ENCODE measurements at regions not wholly inside any gene's neighbourhood (a gene's known extent, or its start where the extent isn't known, plus 50 kb on each side); places are given as distances from the start of the nearest gene placed in this dataset.

DNA sequence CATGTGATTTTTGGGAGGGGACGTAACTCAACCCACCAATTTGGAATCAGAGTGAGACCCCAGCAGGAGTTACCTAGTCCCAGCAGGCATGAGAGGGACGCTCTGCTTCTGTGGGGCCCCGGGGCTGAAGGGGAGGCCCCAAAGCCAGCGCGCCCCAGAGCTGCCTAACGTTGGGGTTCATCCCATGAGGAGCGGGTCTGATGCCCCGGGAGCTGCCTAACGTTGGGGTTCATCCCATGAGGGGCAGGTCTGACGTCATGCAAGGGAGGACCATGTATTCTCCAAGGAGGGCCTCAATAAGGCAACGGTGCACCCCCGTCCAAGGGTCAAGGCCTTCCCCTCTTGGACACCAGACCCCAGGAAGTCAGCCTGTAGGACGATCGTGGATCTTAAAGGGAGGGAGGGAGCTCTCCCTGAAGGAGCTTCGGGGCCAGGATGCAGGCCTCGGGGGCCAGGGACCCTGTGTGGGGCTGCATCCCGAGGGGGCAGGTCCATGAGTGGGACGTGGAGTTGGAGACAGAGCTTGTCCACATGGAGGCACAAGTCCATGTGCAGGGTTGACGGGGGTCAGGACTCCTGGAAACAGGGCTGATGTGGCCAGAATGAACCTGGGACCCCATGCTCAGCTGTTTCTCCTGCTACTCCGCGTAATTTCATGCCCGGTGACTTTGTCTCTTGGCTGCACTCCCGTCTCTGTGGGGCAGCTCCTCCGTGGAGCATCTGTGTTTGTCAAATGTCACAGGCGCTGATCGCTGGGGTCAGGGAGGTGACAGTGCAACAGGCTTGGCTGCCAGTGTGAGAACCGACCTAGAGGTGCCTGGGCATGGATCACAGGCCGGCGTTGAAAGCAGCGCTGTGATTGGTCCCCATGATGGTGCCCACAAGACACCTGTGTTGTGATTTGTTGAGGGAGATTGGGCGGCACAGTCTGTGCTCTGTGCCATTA, 1029.1 kb downstream of the BRD1 start:
- Histone ChIP-seq H3K4me1 (ENCODE audit: insufficient read depth) (no peaks in the 10 kb centered on the region), H3K27me3 (no peaks in the 10 kb centered on the region), H3K9me3 (no peaks in the 10 kb centered on the region), H3K4me3 (no peak overlapping the region), H3K36me3 (no peaks in the 10 kb centered on the region), H3K27ac (no peak overlapping the region)
- 82 to 89% (median 86%) methylated on average over 31 of the region's 31 CpGs for WGBS, 3 donors
- no peak for TF ChIP-seq EP300 (IDR thresholded peaks at IDR 0.05)
- TF ChIP-seq POLR2A (IDR thresholded peaks at IDR 0.05): no peak
- TF ChIP-seq, protein P1, sequence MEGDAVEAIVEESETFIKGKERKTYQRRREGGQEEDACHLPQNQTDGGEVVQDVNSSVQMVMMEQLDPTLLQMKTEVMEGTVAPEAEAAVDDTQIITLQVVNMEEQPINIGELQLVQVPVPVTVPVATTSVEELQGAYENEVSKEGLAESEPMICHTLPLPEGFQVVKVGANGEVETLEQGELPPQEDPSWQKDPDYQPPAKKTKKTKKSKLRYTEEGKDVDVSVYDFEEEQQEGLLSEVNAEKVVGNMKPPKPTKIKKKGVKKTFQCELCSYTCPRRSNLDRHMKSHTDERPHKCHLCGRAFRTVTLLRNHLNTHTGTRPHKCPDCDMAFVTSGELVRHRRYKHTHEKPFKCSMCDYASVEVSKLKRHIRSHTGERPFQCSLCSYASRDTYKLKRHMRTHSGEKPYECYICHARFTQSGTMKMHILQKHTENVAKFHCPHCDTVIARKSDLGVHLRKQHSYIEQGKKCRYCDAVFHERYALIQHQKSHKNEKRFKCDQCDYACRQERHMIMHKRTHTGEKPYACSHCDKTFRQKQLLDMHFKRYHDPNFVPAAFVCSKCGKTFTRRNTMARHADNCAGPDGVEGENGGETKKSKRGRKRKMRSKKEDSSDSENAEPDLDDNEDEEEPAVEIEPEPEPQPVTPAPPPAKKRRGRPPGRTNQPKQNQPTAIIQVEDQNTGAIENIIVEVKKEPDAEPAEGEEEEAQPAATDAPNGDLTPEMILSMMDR (IDR thresholded peaks at IDR 0.05): no peak
- DNase-seq: no peak
- intact Hi-C loops (cut with DNase I): no loop called here

DNA sequence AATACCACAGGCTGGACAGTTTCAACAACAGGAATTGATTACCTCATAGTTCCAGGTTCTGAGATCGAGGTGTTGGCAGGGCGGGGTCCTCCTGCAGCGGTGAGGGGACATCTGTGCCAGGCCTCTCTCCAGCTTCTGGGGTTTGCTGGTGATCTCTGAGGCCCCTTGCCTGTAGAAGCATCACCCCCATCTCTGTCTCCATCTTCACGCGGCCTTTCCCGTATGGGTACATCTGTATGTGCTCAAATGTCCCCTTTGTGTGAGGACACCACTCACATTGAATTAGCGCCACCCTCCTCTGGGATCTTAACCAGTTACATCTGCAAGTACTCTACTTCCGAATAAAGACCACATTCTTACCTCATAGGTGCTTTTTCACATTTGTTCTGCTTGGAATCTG, 1029.9 kb downstream of the BRD1 start:
- Histone ChIP-seq H3K4me1 (ENCODE audit: insufficient read depth) (no peaks in the 10 kb centered on the region), H3K27me3 (no peaks in the 10 kb centered on the region), H3K27ac (no peak overlapping the region), H3K4me3 (no peak overlapping the region), H3K9me3 (no peaks in the 10 kb centered on the region), H3K36me3 (no peaks in the 10 kb centered on the region)
- no peak for DNase-seq
- 92 to 96% (median 94%) methylated on average over 8 of the region's 8 CpGs for WGBS, 3 donors
- intact Hi-C loops (cut with DNase I): no loop called here
- TF ChIP-seq, protein P1 (IDR thresholded peaks at IDR 0.05): no peak
- TF ChIP-seq EP300 (IDR thresholded peaks at IDR 0.05) (no peak), POLR2A (IDR thresholded peaks at IDR 0.05) (no peak)

DNA sequence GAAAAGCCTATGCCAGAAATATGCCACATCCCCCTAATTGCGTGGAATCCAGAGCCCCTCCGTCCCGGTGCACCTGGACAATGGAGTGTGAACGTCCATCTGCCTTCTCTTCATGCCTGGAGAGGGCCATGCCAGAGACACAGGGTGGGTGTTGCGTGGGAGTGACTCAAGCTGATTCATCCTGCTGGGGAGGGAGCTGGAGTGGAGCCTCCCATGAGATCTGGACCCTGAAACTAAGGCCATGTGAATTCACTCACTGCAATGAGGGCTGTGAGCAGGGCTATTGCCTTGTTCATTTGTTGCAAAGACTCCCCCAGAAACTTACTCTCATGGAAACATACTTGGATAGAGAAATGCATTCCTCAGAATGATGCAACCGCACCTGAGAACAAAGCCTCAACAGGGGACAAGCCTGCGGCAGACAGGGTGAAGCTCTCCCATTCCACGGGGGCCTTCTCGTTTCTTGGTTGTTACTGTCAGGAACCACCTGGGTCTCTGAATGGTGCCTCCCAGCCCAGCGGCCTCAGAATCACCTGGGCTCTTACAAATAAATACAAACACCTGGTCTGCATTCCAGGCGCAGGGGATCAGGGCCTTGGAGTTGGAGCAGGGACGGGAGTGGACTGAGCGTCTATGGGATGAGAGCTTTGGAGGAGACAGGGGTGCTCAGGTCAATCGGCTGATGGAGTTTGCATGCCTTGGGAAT, 1031.2 kb downstream of the BRD1 start:
- H3K27ac ChIP-seq: no peak overlapping the region
- no peak overlapping the region for H3K4me3 ChIP-seq
- TF ChIP-seq POLR2A (IDR thresholded peaks at IDR 0.05) (no peak), EP300 (IDR thresholded peaks at IDR 0.05) (no peak)
- TF ChIP-seq, protein P1 (IDR thresholded peaks at IDR 0.05): no peak
- H3K36me3 ChIP-seq: no peaks in the 10 kb centered on the region
- intact Hi-C loops (cut with DNase I): no loop called here
- H3K4me1 ChIP-seq (ENCODE audit: insufficient read depth): no peaks in the 10 kb centered on the region
- no peaks in the 10 kb centered on the region for H3K9me3 ChIP-seq
- no peaks in the 10 kb centered on the region for H3K27me3 ChIP-seq
- no peak for DNase-seq
- WGBS, 3 donors: 38 to 48% (median 43%) methylated on average over 14 of the region's 14 CpGs

DNA sequence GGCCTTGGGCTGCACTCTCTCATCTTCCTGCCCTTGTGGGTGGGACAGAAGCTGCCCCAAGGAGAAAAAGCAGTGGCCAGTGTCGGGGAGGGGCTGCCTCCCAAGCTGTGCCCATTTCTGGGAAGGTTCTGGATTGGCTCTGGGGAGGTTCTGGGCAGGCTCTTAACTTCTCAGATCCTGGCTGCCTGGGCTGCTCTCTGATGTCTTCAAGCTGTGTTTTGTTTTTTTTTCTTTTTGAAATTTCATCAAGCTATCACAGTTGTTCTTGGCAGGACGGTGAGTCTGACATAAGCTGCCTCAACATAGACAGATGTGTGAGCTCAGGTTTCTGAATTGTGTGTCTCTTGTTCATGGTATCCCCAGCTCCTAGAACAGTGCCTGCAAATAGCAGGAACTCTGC, 1032.0 kb downstream of the BRD1 start:
- Histone ChIP-seq H3K36me3 (no peaks in the 10 kb centered on the region), H3K27me3 (no peaks in the 10 kb centered on the region), H3K9me3 (no peaks in the 10 kb centered on the region), H3K27ac (no peak overlapping the region), H3K4me1 (ENCODE audit: insufficient read depth) (no peaks in the 10 kb centered on the region), H3K4me3 (no peak overlapping the region)
- WGBS, 3 donors: 0 to 22% (median 17%) methylated on average over 2 of the region's 2 CpGs
- DNase-seq: no peak
- intact Hi-C loops (cut with DNase I): no loop called here
- no peak for TF ChIP-seq EP300 (IDR thresholded peaks at IDR 0.05)
- TF ChIP-seq POLR2A (IDR thresholded peaks at IDR 0.05): no peak
- TF ChIP-seq, protein P1 (IDR thresholded peaks at IDR 0.05): no peak
